ENCODE measurements at regions not wholly inside any gene's neighbourhood (a gene's known extent, or its start where the extent isn't known, plus 50 kb on each side); places are given as distances from the start of the nearest gene placed in this dataset.

DNA sequence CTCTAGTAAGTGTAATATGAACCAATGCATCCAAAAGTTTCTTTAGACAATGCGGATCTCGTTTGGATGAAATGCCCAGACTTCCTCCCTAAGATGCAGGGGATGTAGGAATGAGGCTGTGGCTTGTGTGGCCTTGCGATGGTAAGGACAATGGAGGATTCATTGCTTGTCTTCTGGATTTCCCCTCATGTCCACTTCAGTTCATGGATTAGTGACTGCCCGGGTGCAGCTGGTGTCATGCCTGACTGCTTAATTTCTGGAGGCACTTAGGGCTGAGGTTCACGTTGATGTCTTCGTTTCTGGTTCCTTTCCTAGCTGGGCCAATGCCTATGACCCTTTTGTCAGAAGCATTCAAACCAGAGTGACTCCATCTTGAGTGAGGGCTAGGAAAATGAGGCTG is 93.8 kb downstream of the SCP2D1 start:
- Histone ChIP-seq H3K27me3 (ENCODE audit: insufficient read depth, low read length) (no peaks in the 10 kb centered on the region), H3K4me3 (ENCODE audit: low read length in 2 of 2) (no peak overlapping the region), H3K27ac (ENCODE audit: low read depth, low read length) (no peak overlapping the region), H3K9me3 (ENCODE audit: control insufficient read depth in 1 of 2, low read length in 2 of 2) (no peaks in the 10 kb centered on the region), H3K36me3 (ENCODE audit: insufficient read depth, low read length) (no peaks in the 10 kb centered on the region), H3K4me1 (ENCODE audit: insufficient read depth, low read length) (no peaks in the 10 kb centered on the region)
- Mint-ChIP-seq H3K36me3 (no peaks in the 10 kb centered on the region), H3K9me3 (no peaks in the 10 kb centered on the region), H3K4me1 (no peaks in the 10 kb centered on the region), H3K4me3 (no peak overlapping the region), H3K27me3 (peaks cover 10 to 11% of the 10 kb centered on the region in 2 donors), H3K27ac (no peak overlapping the region)
- ChIA-PET CTCF (ENCODE audit: partially characterized antibody) (no interaction called here), POLR2A (ENCODE audit: partially characterized antibody) (no interaction called here)
- DNase-seq, result no peak
- intact Hi-C loops (cut with micrococcal nuclease), result no loop called here

DNA sequence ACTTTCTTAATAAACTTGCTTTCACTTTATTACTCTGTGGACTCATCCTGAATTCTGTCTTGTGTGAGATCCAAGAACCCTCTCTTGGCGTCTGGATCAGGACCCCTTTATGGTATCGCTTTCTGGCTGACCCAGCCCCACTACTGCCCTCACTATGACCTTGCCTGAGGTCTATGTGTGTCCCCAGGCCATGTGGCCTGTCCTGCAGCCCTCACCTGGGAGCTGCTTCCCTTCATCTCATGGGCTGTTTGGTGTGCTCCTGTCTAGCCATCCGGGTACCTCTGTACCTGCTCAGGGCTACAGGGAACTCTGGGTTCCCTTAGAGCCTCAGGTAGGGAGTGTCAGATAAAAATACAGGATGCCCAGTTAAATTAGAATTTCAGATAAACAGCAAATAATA is 94.5 kb downstream of the SCP2D1 start:
- H3K27me3 Mint-ChIP-seq, result peaks cover 11 to 14% of the 10 kb centered on the region in 2 donors
- intact Hi-C loops (cut with micrococcal nuclease), result no loop called here
- peaks cover 0 to 2% (median 0%) of the 10 kb centered on the region in 8 donors for H3K9me3 Mint-ChIP-seq
- H3K4me1 ChIP-seq (ENCODE audit: insufficient read depth, low read length), result no peaks in the 10 kb centered on the region
- no peaks in the 10 kb centered on the region for H3K36me3 ChIP-seq (ENCODE audit: insufficient read depth, low read length)
- POLR2A ChIA-PET (ENCODE audit: partially characterized antibody), result no interaction called here
- no peak overlapping the region for H3K27ac ChIP-seq (ENCODE audit: low read depth, low read length)
- H3K27me3 ChIP-seq (ENCODE audit: insufficient read depth, low read length), result no peaks in the 10 kb centered on the region
- H3K4me1 Mint-ChIP-seq, result no peaks in the 10 kb centered on the region
- H3K9me3 ChIP-seq (ENCODE audit: control insufficient read depth in 1 of 2, low read length in 2 of 2), result no peaks in the 10 kb centered on the region
- CTCF ChIA-PET (ENCODE audit: partially characterized antibody), result no interaction called here
- H3K4me3 Mint-ChIP-seq, result peak overlapping the region in 1 of 8 donors; percentile 38
- H3K36me3 Mint-ChIP-seq, result no peaks in the 10 kb centered on the region
- no peak for DNase-seq
- H3K4me3 ChIP-seq (ENCODE audit: low read length in 2 of 2), result no peak overlapping the region
- no peak overlapping the region for H3K27ac Mint-ChIP-seq

DNA sequence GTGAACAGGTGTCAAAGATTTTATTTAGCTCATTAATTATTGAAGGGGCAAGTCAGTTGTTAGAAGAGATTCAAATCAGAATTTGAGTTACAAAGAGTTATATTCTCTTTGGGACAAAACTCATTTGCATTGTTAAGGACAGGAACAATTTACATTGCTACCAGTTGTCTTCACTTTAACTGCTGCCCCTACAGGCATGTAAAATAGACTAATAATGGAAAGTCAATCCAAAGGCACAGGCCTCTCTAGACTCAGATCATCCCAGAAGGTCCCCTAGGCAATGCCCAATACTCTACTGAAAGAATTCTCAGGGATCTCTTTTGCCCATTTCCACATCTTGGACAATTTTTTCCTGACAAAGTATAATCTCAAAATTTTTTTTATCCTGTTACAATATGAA is 95.7 kb downstream of the SCP2D1 start:
- no peak for DNase-seq
- ChIA-PET CTCF (ENCODE audit: partially characterized antibody) (no interaction called here), POLR2A (ENCODE audit: partially characterized antibody) (no interaction called here)
- Mint-ChIP-seq H3K27me3 (peaks cover 11 to 14% of the 10 kb centered on the region in 2 donors), H3K4me1 (no peaks in the 10 kb centered on the region), H3K9me3 (peaks cover 0 to 3% (median 0%) of the 10 kb centered on the region in 8 donors), H3K27ac (no peak overlapping the region), H3K36me3 (no peaks in the 10 kb centered on the region), H3K4me3 (no peak overlapping the region)
- Histone ChIP-seq H3K36me3 (ENCODE audit: insufficient read depth, low read length) (no peaks in the 10 kb centered on the region), H3K27me3 (ENCODE audit: insufficient read depth, low read length) (no peaks in the 10 kb centered on the region), H3K4me1 (ENCODE audit: insufficient read depth, low read length) (no peaks in the 10 kb centered on the region), H3K4me3 (ENCODE audit: low read length in 2 of 2) (no peak overlapping the region), H3K27ac (ENCODE audit: low read depth, low read length) (no peak overlapping the region), H3K9me3 (ENCODE audit: control insufficient read depth in 1 of 2, low read length in 2 of 2) (no peaks in the 10 kb centered on the region)
- intact Hi-C loops (cut with micrococcal nuclease), result no loop called here

- ChIA-PET CTCF (ENCODE audit: partially characterized antibody) (no interaction called here), POLR2A (ENCODE audit: partially characterized antibody) (no interaction called here)
- H3K4me1 ChIP-seq (ENCODE audit: insufficient read depth, low read length), result no peaks in the 10 kb centered on the region
- intact Hi-C loops (cut with micrococcal nuclease), result no loop called here
- no peak for DNase-seq
- Mint-ChIP-seq H3K27ac (no peak overlapping the region), H3K36me3 (no peaks in the 10 kb centered on the region), H3K4me1 (no peaks in the 10 kb centered on the region), H3K9me3 (peaks cover 0 to 6% (median 0%) of the 10 kb centered on the region in 8 donors), H3K4me3 (no peak overlapping the region), H3K27me3 (peaks cover 8 to 10% of the 10 kb centered on the region in 2 donors)
- H3K4me3 ChIP-seq (ENCODE audit: low read length in 2 of 2), result no peak overlapping the region
- no peaks in the 10 kb centered on the region for H3K9me3 ChIP-seq (ENCODE audit: control insufficient read depth in 1 of 2, low read length in 2 of 2)
- H3K27me3 ChIP-seq (ENCODE audit: insufficient read depth, low read length), result no peaks in the 10 kb centered on the region
- no peak overlapping the region for H3K27ac ChIP-seq (ENCODE audit: low read depth, low read length)
- H3K36me3 ChIP-seq (ENCODE audit: insufficient read depth, low read length), result no peaks in the 10 kb centered on the region
These were observed 100.1 kb downstream of the SCP2D1 start for GRCh38 chr20:18913701-18914100.

DNA sequence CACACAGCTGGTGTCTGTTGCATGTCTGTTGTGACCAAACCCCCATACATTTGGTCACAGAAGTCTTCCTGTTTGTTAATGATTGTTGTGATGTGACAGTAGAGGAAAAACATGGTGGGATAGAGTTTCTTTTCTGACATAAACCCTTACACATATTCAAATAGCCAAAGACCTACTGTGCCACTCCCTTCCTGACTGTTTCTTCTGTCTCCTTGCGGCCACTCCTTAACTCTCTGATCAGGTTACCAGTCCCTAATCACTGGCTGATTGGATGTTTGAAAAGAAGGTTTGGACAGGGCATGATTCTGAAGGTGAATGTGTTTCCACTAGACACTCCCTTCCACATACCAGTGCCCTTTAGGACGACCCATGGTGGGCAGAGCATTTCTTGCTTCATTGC is 101.2 kb downstream of the SCP2D1 start:
- Histone ChIP-seq H3K9me3 (ENCODE audit: control insufficient read depth in 1 of 2, low read length in 2 of 2) (no peaks in the 10 kb centered on the region), H3K27me3 (ENCODE audit: insufficient read depth, low read length) (no peaks in the 10 kb centered on the region), H3K27ac (ENCODE audit: low read depth, low read length) (no peak overlapping the region), H3K4me3 (ENCODE audit: low read length in 2 of 2) (no peak overlapping the region), H3K36me3 (ENCODE audit: insufficient read depth, low read length) (no peaks in the 10 kb centered on the region), H3K4me1 (ENCODE audit: insufficient read depth, low read length) (no peaks in the 10 kb centered on the region)
- ChIA-PET CTCF (ENCODE audit: partially characterized antibody) (no interaction called here), POLR2A (ENCODE audit: partially characterized antibody) (no interaction called here)
- no peaks in the 10 kb centered on the region for H3K4me1 Mint-ChIP-seq
- no peak overlapping the region for H3K27ac Mint-ChIP-seq
- peaks cover 0 to 6% (median 0%) of the 10 kb centered on the region in 8 donors for H3K9me3 Mint-ChIP-seq
- no peaks in the 10 kb centered on the region for H3K36me3 Mint-ChIP-seq
- H3K27me3 Mint-ChIP-seq, result peaks cover 8 to 10% of the 10 kb centered on the region in 2 donors
- intact Hi-C loops (cut with micrococcal nuclease), result no loop called here
- no peak overlapping the region for H3K4me3 Mint-ChIP-seq
- no peak for DNase-seq

DNA sequence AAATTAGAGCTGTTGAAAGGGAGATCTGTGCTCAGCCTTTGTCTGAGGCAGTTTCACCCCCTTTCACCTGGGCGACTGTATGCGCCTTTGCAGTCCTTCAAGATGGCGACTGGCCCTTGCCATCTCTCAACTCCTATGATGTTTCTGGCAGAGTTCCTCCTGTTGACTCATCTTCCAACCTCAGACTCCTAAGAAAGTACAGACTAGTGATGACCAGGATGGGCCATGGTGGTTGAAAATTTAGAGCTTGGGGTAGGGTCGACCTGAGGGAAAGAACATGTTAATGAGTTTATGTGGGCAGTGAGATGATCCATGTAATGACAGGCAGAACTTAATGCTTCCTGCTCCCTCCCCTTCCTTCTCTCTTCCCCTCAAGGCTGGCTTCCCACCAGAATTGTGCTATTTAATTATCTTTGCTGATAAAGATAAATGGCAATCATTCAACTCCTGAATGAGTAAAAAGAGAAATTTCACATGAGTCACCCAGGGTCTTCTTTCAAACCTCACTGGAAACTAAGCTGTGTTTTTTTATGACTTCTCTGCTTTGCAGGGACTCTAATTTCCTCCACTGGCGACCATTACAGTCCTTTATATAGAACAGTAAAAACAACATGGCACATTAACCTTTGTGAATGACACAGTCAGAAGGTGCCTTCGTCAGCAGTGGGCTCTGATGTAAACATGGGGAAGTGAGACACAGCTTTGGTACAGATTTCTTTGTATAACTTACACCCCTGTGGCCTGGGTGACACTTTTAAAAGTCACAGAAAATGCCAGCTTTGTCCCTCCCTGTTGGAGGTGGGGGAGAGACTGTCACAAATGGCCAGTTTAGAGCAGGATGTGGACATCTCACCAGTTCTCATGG is 103.5 kb downstream of the SCP2D1 start:
- H3K9me3 Mint-ChIP-seq, result peaks cover 0 to 6% (median 0%) of the 10 kb centered on the region in 8 donors
- no peak for DNase-seq
- no peaks in the 10 kb centered on the region for H3K36me3 ChIP-seq (ENCODE audit: insufficient read depth, low read length)
- intact Hi-C loops (cut with micrococcal nuclease), result no loop called here
- H3K4me3 Mint-ChIP-seq, result no peak overlapping the region
- no peaks in the 10 kb centered on the region for H3K4me1 Mint-ChIP-seq
- no peak overlapping the region for H3K27ac Mint-ChIP-seq
- H3K4me3 ChIP-seq (ENCODE audit: low read length in 2 of 2), result no peak overlapping the region
- H3K36me3 Mint-ChIP-seq, result no peaks in the 10 kb centered on the region
- no peaks in the 10 kb centered on the region for H3K9me3 ChIP-seq (ENCODE audit: control insufficient read depth in 1 of 2, low read length in 2 of 2)
- peaks cover 3 to 8% of the 10 kb centered on the region in 2 donors for H3K27me3 Mint-ChIP-seq
- no peaks in the 10 kb centered on the region for H3K27me3 ChIP-seq (ENCODE audit: insufficient read depth, low read length)
- ChIA-PET CTCF (ENCODE audit: partially characterized antibody) (no interaction called here), POLR2A (ENCODE audit: partially characterized antibody) (no interaction called here)
- H3K4me1 ChIP-seq (ENCODE audit: insufficient read depth, low read length), result no peaks in the 10 kb centered on the region
- no peak overlapping the region for H3K27ac ChIP-seq (ENCODE audit: low read depth, low read length)

GRCh38 chr20:18919996-18920395 is 106.4 kb downstream of the SCP2D1 start:
- Histone ChIP-seq H3K4me3 (ENCODE audit: low read length in 2 of 2) (no peak overlapping the region), H3K4me1 (ENCODE audit: insufficient read depth, low read length) (no peaks in the 10 kb centered on the region), H3K27ac (ENCODE audit: low read depth, low read length) (no peak overlapping the region), H3K9me3 (ENCODE audit: control insufficient read depth in 1 of 2, low read length in 2 of 2) (no peaks in the 10 kb centered on the region), H3K27me3 (ENCODE audit: insufficient read depth, low read length) (no peaks in the 10 kb centered on the region), H3K36me3 (ENCODE audit: insufficient read depth, low read length) (no peaks in the 10 kb centered on the region)
- intact Hi-C loops (cut with micrococcal nuclease), result no loop called here
- DNase-seq, result no peak
- Mint-ChIP-seq H3K4me1 (no peaks in the 10 kb centered on the region), H3K9me3 (peaks cover 0 to 3% (median 0%) of the 10 kb centered on the region in 8 donors), H3K36me3 (no peaks in the 10 kb centered on the region), H3K27me3 (peaks cover 1 to 3% of the 10 kb centered on the region in 2 donors), H3K27ac (no peak overlapping the region), H3K4me3 (no peak overlapping the region)
- CTCF ChIA-PET (ENCODE audit: partially characterized antibody), result no interaction called here
- POLR2A ChIA-PET (ENCODE audit: partially characterized antibody), result no interaction called here
